Left lobe of liver (tissue), 2 donors: ENCODE measurements at regions not wholly inside any gene's neighbourhood (a gene's known extent, or its start where the extent isn't known, plus 50 kb on each side); places are given as distances from the start of the nearest gene placed in this dataset.

Source experiments
- ATAC-seq: fragments of 200-7000 bp; cut with Tn5 transposase; one replicate; pipeline ENCODE4 v1.9.1; 2020; ENCODE audit warnings: mild to moderate bottlenecking, moderate library complexity
- DNase-seq: peaks from one replicate; pipeline ENCODE4 v3.0.0-alpha.2; 2020; ENCODE audit warnings: low spot score
- donor health status: DM: no; HTN: no; CAD: no; lungs with moderate emphysema.
- donor health status: DM: no; HTN: yes; CAD: no.

- peak; percentile 29 for DNase-seq
- no peak for ATAC-seq
These were observed 194.5 kb upstream of the TLE3 start for GRCh38 chr15:70292076-70292760.

- DNase-seq (peak; percentile 29), ATAC-seq (no peak)
These were observed 193.8 kb upstream of the TLE3 start for GRCh38 chr15:70291305-70292075.

GRCh38 chr15:70290708-70291107, 193.0 kb upstream of the TLE3 start:
- DNase-seq (peak; percentile 18), ATAC-seq (no peak)

GRCh38 chr15:70289191-70289955, 191.7 kb upstream of the TLE3 start:
- DNase-seq (peak; percentile 43), ATAC-seq (no peak)

- DNase-seq = peak; percentile 33
- no peak for ATAC-seq
These were observed 188.5 kb upstream of the TLE3 start for GRCh38 chr15:70286113-70286806.

GRCh38 chr15:70284438-70285214, 186.9 kb upstream of the TLE3 start:
- DNase-seq (peak; percentile 87), ATAC-seq (peak; percentile 98)

GRCh38 chr15:70283511-70283910, 185.8 kb upstream of the TLE3 start:
- DNase-seq = no peak

GRCh38 chr15:70281811-70282307, 184.1 kb upstream of the TLE3 start:
- no peak for ATAC-seq
- DNase-seq = peak; percentile 28

More at GRCh38 chr15:70283511-70283910, 185.8 kb upstream of the TLE3 start:
- no peak for ATAC-seq

- ATAC-seq (no peak), DNase-seq (peak; percentile 15)
These were observed 183.6 kb upstream of the TLE3 start for GRCh38 chr15:70281261-70281810.

GRCh38 chr15:70280781-70281180, 183.1 kb upstream of the TLE3 start:
- ATAC-seq = no peak
- no peak for DNase-seq

GRCh38 chr15:70279096-70279495, 181.4 kb upstream of the TLE3 start:
- DNase-seq (no peak), ATAC-seq (no peak)

- DNase-seq = no peak
These were observed 180.9 kb upstream of the TLE3 start for GRCh38 chr15:70278644-70279043.

GRCh38 chr15:70277556-70277955, 179.8 kb upstream of the TLE3 start:
- ATAC-seq = no peak

More at GRCh38 chr15:70278644-70279043, 180.9 kb upstream of the TLE3 start:
- ATAC-seq = no peak

GRCh38 chr15:70276401-70276800, 178.7 kb upstream of the TLE3 start:
- ATAC-seq = no peak
- no peak for DNase-seq

More at GRCh38 chr15:70277556-70277955, 179.8 kb upstream of the TLE3 start:
- no peak for DNase-seq

GRCh38 chr15:70275461-70276138, 177.9 kb upstream of the TLE3 start:
- ATAC-seq (no peak), DNase-seq (no peak)

GRCh38 chr15:70274908-70275307, 177.2 kb upstream of the TLE3 start:
- ATAC-seq (no peak), DNase-seq (no peak)

- ATAC-seq = no peak
- DNase-seq = no peak
These were observed 176.7 kb upstream of the TLE3 start for GRCh38 chr15:70274255-70274880.

- no peak for DNase-seq
- ATAC-seq = no peak
These were observed 176.1 kb upstream of the TLE3 start for GRCh38 chr15:70273808-70274207.
